A549 (cell line): ENCODE measurements at regions not wholly inside any gene's neighbourhood (a gene's known extent, or its start where the extent isn't known, plus 50 kb on each side); places are given as distances from the start of the nearest gene placed in this dataset.

Experiments used
- ATAC-seq, 2 experiments: fragments of 200-7000 bp in 1 of 2; fragments of >200 bp in 1 of 2; cut with Nextera tagmentation in 1 of 2; cut with Tn5 transposase in 1 of 2; 3 replicates each; pipeline versions ENCODE4 v1.8.0 to v1.9.1; 2018 to 2020; ENCODE audit warnings: mild to moderate bottlenecking in 1 of 2, moderate library complexity in 1 of 2
- CTCF ChIA-PET: fragments of 300-600 bp; sonication (Branson Sonifier 250); formaldehyde crosslinking; extraction: SDS; loops from one replicate; lab custom pipeline; 2021; ENCODE audit warnings: antibody characterized with exemption, inconsistent platforms; lab: Yijun Ruan, JAX
- POLR2A ChIA-PET: fragments of 350-600 bp; formaldehyde crosslinking; extraction: SDS; loops from one replicate; lab custom pipeline; 2021; ENCODE audit warnings: antibody characterized with exemption, inconsistent platforms; lab: Yijun Ruan, JAX
- DNase-seq, 2 experiments: peaks; one replicate each; pipeline versions ENCODE4 v3.0.0 to v3.0.0-alpha.2; 2011 to 2016; ENCODE audit warnings: low read depth in 1 of 2, low spot score in 1 of 2
- FAIRE-seq: peaks from 2 replicates; lab custom pipeline; 2011; peaks lifted over from hg19 to GRCh38; lab: Jason Lieb, UNC
- H3K27ac ChIP-seq, 2 experiments: fragments of >200 bp; sonication (Bioruptor Twin); formaldehyde crosslinking; 3 replicates each; pipeline ENCODE4 v1.5.1; 2016 to 2017
- H3K4me1 ChIP-seq: fragments of >200 bp; sonication (Bioruptor Twin); formaldehyde crosslinking; 3 replicates; pipeline ENCODE4 v1.6.1; 2016
- H3K4me2 ChIP-seq: fragments of >200 bp; sonication (Bioruptor Twin); formaldehyde crosslinking; 3 replicates; pipeline ENCODE4 v1.6.1; 2016
- H3K4me3 ChIP-seq: fragments of >200 bp; sonication (Bioruptor Twin); formaldehyde crosslinking; 3 replicates; pipeline ENCODE4 v1.5.1; 2016
- H3K9me3 ChIP-seq: fragments of >200 bp; sonication (Bioruptor Twin); formaldehyde crosslinking; 3 replicates; pipeline ENCODE4 v1.6.1; 2016
- CHD2 ChIP-seq: fragments of 150-350 bp; IDR thresholded peaks from 2 replicates; pipeline ENCODE4 v1.6.1; 2014; ENCODE audit warnings: low read length; ENCODE audit not compliant: partially characterized antibody
- CHD4 ChIP-seq: fragments of 200-600 bp; sonication (generic); IDR thresholded peaks from 2 replicates; pipeline ENCODE4 v1.6.1; 2016; ENCODE audit warnings: antibody characterized with exemption, mild to moderate bottlenecking, borderline replicate concordance
- EP300 ChIP-seq, 2 experiments: fragments of >200 bp; sonication (Bioruptor Twin); formaldehyde crosslinking; IDR thresholded peaks; 2 replicates in 1 of 2; 3 replicates in 1 of 2; pipeline ENCODE4 v1.6.1; 2016 to 2017
- FOSL2 ChIP-seq, 2 experiments: fragments of 450-650 bp in 1 of 2; fragments of >200 bp in 1 of 2; sonication (Bioruptor Twin) in 1 of 2; formaldehyde crosslinking; IDR thresholded peaks; 2 replicates each; pipeline versions ENCODE4 v1.5.0 to v1.6.1; 2016 to 2020; ENCODE audit warnings: mild to moderate bottlenecking in 1 of 2, moderate library complexity in 1 of 2
- FOXS1 ChIP-seq: fragments of 250-450 bp; sonication (Bioruptor Pico); IDR thresholded peaks from 2 replicates; pipeline ENCODE4 v1.5.0; 2020; ENCODE audit warnings: mild to moderate bottlenecking, moderate library complexity
- HEYL ChIP-seq: fragments of 250-450 bp; sonication (Bioruptor Pico); IDR thresholded peaks from 2 replicates; pipeline ENCODE4 v1.8.0; 2021; ENCODE audit warnings: mild to moderate bottlenecking, moderate library complexity
- HOXA7 ChIP-seq: fragments of 250-450 bp; sonication (Bioruptor Pico); IDR thresholded peaks from 2 replicates; pipeline ENCODE4 v1.5.0; 2020; ENCODE audit warnings: mild to moderate bottlenecking, moderate library complexity
- JUNB ChIP-seq: fragments of >200 bp; sonication (Bioruptor Twin); formaldehyde crosslinking; IDR thresholded peaks from 2 replicates; pipeline ENCODE4 v1.6.1; 2016
- MAFK ChIP-seq: fragments of 450-650 bp; IDR thresholded peaks from 2 replicates; pipeline ENCODE4 v1.6.1; 2014; ENCODE audit not compliant: partially characterized antibody
- MAZ ChIP-seq: fragments of 150-350 bp; IDR thresholded peaks from 2 replicates; pipeline ENCODE4 v1.6.1; 2014; ENCODE audit warnings: antibody characterized with exemption, low read depth, low read length, borderline replicate concordance
- MYC ChIP-seq: IDR thresholded peaks from 2 replicates; pipeline ENCODE4 v1.6.1; 2012; ENCODE audit warnings: mild to moderate bottlenecking, inconsistent platforms, low read length, improper control_type of control experiment, borderline replicate concordance
- NFE2L2 ChIP-seq: fragments of 150-350 bp; conservative IDR thresholded peaks from 2 replicates; pipeline ENCODE4 v1.6.1; 2014; ENCODE audit warnings: low read length
- NPAS2 ChIP-seq: fragments of 250-450 bp; sonication (Bioruptor Pico); IDR thresholded peaks from 2 replicates; pipeline ENCODE4 v1.8.0; 2022; ENCODE audit warnings: mild to moderate bottlenecking, moderate library complexity, borderline replicate concordance
- NR3C1 ChIP-seq: fragments of >200 bp; sonication (Bioruptor Twin); formaldehyde crosslinking; IDR thresholded peaks from 3 replicates; pipeline ENCODE4 v1.6.1; 2017
- POLR2A ChIP-seq: IDR thresholded peaks from 2 replicates; pipeline ENCODE4 v1.6.1; 2012; ENCODE audit warnings: mild to moderate bottlenecking, low read length
- RAD21 ChIP-seq, 2 experiments: fragments of >200 bp in 1 of 2; sonication (Bioruptor Twin) in 1 of 2; formaldehyde crosslinking in 1 of 2; IDR thresholded peaks in 1 of 2; conservative IDR thresholded peaks in 1 of 2; 2 replicates in 1 of 2; 3 replicates in 1 of 2; pipeline ENCODE4 v1.6.1; 2012 to 2018; ENCODE audit warnings: inconsistent platforms in 1 of 2
- RARB ChIP-seq: fragments of 250-450 bp; sonication (Bioruptor Pico); IDR thresholded peaks from 2 replicates; pipeline ENCODE4 v1.8.0; 2021; ENCODE audit warnings: mild to moderate bottlenecking, moderate library complexity
- RFX5 ChIP-seq: fragments of 450-650 bp; IDR thresholded peaks from 2 replicates; pipeline ENCODE4 v1.7.1; 2014; ENCODE audit warnings: antibody characterized with exemption, mild to moderate bottlenecking, moderate library complexity
- RNF2 ChIP-seq: fragments of 200-600 bp; sonication (generic); IDR thresholded peaks from 2 replicates; pipeline ENCODE4 v1.6.1; 2016; ENCODE audit warnings: low read depth, mild to moderate bottlenecking, antibody characterized with exemption, moderate library complexity, borderline replicate concordance
- TP53 ChIP-seq: fragments of 250-450 bp; sonication (Bioruptor Pico); IDR thresholded peaks from 2 replicates; pipeline ENCODE4 v1.5.0; 2021; ENCODE audit warnings: mild to moderate bottlenecking, moderate library complexity
- ZSCAN20 ChIP-seq: fragments of 250-450 bp; sonication (Bioruptor Pico); IDR thresholded peaks from 2 replicates; pipeline ENCODE4 v1.8.0; 2022; ENCODE audit warnings: mild to moderate bottlenecking, moderate library complexity
- WGBS: methylation state at CpG from one replicate; pipeline ENCODE4 v1.1.6; 2017; ENCODE audit errors: missing lambda C conversion rate; 5-methylcytosine and 5-hydroxymethylcytosine counted together
- TF ChIP-seq, protein P1 (sequence below): IDR thresholded peaks from 2 replicates; pipeline ENCODE4 v1.6.1; 2012
- TF ChIP-seq, protein P2 (sequence below): fragments of 250-450 bp; sonication (Bioruptor Pico); IDR thresholded peaks from 2 replicates; pipeline ENCODE4 v1.5.0; 2020; ENCODE audit warnings: low read depth, mild to moderate bottlenecking, moderate library complexity
- TF ChIP-seq, protein P3 (sequence below): fragments of >200 bp; sonication (Bioruptor Twin); formaldehyde crosslinking; IDR thresholded peaks from 3 replicates; pipeline ENCODE4 v1.6.1; 2016
- TF ChIP-seq, protein P4 (sequence below): fragments of 150-350 bp; IDR thresholded peaks from 2 replicates; pipeline ENCODE4 v1.6.1; 2014; ENCODE audit warnings: low read depth, mild to moderate bottlenecking, low read length

DNA sequence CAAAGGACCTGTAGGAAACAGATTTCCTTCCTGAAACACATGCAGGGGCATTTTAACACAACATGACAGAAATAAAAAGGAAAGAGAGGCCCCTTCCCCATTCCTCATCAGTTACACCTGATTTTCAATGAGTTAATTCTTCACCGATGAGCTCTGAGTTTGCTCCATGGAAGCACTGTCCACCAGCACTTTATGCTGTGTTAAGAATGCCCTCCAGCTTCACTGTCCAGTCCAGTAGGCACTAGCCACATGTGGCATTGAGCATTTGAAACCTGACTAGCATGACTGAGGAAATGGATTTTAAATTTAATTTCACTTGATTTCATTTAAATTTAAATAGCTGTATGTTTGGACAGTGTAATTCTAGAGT lies 217.2 kb upstream of the SLC10A2 start (continued):
- TF ChIP-seq, protein P1, sequence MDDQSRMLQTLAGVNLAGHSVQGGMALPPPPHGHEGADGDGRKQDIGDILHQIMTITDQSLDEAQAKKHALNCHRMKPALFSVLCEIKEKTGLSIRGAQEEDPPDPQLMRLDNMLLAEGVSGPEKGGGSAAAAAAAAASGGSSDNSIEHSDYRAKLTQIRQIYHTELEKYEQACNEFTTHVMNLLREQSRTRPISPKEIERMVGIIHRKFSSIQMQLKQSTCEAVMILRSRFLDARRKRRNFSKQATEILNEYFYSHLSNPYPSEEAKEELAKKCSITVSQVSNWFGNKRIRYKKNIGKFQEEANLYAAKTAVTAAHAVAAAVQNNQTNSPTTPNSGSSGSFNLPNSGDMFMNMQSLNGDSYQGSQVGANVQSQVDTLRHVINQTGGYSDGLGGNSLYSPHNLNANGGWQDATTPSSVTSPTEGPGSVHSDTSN, result no peak
- TF ChIP-seq NR3C1 (no peak), TP53 (CRISPR knock-in tag) (no peak), POLR2A (no peak)
- TF ChIP-seq, protein P2, sequence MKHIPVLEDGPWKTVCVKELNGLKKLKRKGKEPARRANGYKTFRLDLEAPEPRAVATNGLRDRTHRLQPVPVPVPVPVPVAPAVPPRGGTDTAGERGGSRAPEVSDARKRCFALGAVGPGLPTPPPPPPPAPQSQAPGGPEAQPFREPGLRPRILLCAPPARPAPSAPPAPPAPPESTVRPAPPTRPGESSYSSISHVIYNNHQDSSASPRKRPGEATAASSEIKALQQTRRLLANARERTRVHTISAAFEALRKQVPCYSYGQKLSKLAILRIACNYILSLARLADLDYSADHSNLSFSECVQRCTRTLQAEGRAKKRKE (CRISPR knock-in tag), result no peak

DNA sequence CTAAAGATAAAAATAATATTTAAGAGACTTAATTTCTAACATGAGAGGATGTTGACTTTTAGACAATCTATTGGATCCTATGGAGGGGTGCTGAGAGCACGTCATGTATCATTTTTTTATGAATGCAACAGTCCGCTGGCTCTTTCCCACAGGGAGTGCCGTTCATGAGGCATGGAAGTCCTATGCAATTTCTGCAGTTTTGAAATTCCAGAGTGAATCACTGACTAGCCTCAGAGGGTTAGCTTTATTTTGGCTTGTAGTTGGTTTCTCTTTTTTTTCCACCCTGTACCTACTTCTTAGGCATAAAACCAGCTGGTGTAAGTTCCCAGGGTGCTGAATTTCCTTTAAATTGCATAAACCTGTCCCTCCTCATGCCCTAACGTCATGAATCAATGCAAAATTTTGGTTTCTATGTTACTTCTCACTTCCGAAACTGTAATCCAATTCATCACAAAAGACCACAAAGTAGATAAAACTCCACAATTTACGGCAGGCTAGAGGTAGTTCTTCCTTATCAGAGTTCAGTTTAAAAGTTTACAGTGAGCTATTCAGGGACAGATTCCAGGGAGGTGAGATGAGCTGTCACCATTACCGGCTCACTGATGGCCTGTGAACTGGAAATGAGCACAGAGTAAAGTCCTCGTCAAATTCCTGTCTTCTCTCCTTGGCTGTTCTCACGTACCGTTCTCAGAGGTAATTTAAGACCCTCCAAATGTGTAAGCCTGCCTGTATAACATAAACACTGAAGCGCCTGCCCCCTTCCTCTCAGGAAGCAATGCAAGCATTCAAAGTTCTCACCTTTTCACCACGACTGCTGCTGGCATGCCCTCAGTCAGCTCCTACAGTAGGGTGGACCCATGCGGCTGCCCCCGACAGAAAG lies 216.6 kb upstream of the SLC10A2 start:
- ATAC-seq, result peak; percentile 84 to 87
- ChIA-PET CTCF (no interaction called here), POLR2A (no interaction called here)
- DNase-seq, result peak; percentile 18 to 45
- Histone ChIP-seq H3K4me2 (peak overlapping the region; percentile 56), H3K4me1 (no peaks in the 10 kb centered on the region), H3K9me3 (no peaks in the 10 kb centered on the region), H3K27ac (peak overlapping the region; percentile 13 to 54; a peak in 3 of 6 replicates), H3K4me3 (no peak overlapping the region)
- FAIRE-seq, result no peak
- WGBS, result 24% methylated on average over 14 of the region's 14 CpGs
- no peak for TF ChIP-seq FOSL2 (IDR thresholded peaks at IDR 0.05)
- peak; percentile 42; the same call in 1 of the 2 replicates for TF ChIP-seq FOSL2 (CRISPR knock-in tag; IDR thresholded peaks at IDR 0.05)
- no peak for TF ChIP-seq HOXA7 (CRISPR knock-in tag)

DNA sequence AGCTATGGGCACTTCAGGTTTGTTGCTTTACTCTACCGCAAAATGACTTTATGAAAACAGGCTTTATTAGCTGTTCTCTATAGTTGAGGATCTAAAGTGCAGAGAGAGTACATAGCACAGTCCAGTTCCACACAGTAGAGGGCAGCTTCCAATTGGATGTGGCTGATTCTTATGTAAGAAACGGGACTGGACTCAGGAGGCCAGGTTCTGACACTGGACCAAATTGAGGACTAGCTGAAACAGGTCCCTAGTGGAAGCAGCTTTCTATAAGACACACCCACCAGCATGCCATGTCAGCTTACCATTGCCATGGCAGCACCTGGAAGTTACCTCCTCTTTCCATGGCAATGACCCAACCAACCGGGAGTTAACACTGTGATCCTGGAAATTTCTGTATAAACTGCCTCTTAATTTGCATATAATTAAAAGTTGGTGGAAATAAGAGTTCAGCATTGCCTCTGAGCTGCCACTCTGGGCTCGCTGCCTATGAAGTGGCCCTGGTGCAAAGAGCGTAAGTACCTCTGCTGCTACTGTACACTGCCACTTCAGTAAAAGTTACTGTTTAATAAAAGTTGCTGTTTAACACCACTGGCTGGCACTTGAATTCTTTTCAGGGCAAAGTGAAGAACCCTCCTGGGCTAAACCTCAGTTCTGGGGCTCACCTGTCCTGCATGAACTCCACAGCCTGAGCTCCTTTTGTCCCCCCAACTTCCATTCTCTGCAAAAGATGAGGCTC lies 211.9 kb upstream of the SLC10A2 start:
- TF ChIP-seq FOXS1 (CRISPR knock-in tag) (no peak), ZSCAN20 (CRISPR knock-in tag) (no peak)
- TF ChIP-seq, all 56 proteins: peak for 0
- FAIRE-seq, result no peak
- Histone ChIP-seq H3K4me2 (no peak overlapping the region), H3K4me3 (no peak overlapping the region), H3K27ac (no peak overlapping the region), H3K9me3 (no peaks in the 10 kb centered on the region), H3K4me1 (no peaks in the 10 kb centered on the region)
- CTCF ChIA-PET, result interaction anchor here (1.2 kb wide), 1 partner anchor 39 kb away, joined by 4 read pairs; no protein-coding TSS in a partner anchor
- DNase-seq, result no peak
- 27% methylated on average over 5 of the region's 5 CpGs for WGBS
- POLR2A ChIA-PET, result no interaction called here
- peak in 1 of 2 experiments; percentile 28; a peak in 2 of 6 replicates for ATAC-seq

DNA sequence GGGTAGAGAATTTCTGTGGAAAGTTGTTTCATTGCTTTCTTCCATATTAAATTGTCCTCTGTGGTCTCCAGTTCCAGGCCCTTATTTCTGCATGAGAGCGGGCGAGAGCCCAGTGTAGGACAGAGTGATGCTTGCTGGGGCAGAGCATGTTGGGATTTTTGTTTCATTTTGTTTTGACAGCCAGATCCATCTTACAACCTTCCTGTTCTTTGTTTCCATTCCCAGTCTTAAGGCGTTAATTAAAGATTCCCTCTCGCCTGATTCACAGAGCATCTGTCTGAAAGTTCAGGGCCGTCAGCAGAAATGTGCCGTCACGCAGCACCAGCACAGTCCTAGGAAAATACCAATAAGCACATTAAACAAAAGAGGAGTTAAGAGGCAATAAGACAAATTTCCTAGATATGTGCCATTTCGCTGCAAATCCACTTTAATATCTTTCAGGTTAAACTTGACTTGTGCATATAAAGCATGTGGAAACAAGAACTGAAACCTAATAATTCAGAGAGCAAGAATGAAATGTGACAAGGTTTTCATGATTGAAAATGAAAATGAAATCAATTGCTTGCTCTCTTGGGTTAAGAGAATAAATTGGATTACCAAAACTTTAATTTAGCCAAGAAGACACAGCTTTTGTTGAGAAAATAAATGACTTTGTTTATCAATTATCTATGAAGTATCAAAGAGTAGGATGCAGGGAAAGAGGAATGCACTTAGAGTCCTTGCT lies 210.7 kb upstream of the SLC10A2 start:
- no peak overlapping the region for H3K4me3 ChIP-seq
- H3K27ac ChIP-seq, result no peak overlapping the region
- WGBS, result 63% methylated on average over 8 of the region's 8 CpGs
- H3K4me2 ChIP-seq, result no peak overlapping the region
- CTCF ChIA-PET, result no interaction called here
- DNase-seq (no peak), ATAC-seq (no peak), FAIRE-seq (no peak)
- POLR2A ChIA-PET, result no interaction called here
- no peaks in the 10 kb centered on the region for H3K4me1 ChIP-seq
- H3K9me3 ChIP-seq, result no peaks in the 10 kb centered on the region
- TF ChIP-seq NR3C1 (no peak), CHD2 (no peak), NFE2L2 (no peak), NPAS2 (CRISPR knock-in tag) (no peak), RNF2 (no peak), EP300 (IDR thresholded peaks at IDR 0.05) (no peak), HEYL (CRISPR knock-in tag) (no peak), RARB (no peak), MAZ (no peak), TP53 (CRISPR knock-in tag) (no peak), CHD4 (no peak), JUNB (no peak), MYC (no peak), RAD21 (conservative IDR thresholded peaks at IDR 0.05 in 1 of 2, IDR thresholded peaks at IDR 0.05 in 1 of 2) (no peak), MAFK (no peak), RFX5 (no peak)
- TF ChIP-seq, protein P3, sequence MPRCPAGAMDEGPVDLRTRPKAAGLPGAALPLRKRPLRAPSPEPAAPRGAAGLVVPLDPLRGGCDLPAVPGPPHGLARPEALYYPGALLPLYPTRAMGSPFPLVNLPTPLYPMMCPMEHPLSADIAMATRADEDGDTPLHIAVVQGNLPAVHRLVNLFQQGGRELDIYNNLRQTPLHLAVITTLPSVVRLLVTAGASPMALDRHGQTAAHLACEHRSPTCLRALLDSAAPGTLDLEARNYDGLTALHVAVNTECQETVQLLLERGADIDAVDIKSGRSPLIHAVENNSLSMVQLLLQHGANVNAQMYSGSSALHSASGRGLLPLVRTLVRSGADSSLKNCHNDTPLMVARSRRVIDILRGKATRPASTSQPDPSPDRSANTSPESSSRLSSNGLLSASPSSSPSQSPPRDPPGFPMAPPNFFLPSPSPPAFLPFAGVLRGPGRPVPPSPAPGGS, result no peak
- TF ChIP-seq, protein P4, sequence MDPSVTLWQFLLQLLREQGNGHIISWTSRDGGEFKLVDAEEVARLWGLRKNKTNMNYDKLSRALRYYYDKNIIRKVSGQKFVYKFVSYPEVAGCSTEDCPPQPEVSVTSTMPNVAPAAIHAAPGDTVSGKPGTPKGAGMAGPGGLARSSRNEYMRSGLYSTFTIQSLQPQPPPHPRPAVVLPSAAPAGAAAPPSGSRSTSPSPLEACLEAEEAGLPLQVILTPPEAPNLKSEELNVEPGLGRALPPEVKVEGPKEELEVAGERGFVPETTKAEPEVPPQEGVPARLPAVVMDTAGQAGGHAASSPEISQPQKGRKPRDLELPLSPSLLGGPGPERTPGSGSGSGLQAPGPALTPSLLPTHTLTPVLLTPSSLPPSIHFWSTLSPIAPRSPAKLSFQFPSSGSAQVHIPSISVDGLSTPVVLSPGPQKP, result no peak
